ENCODE measurements at regions not wholly inside any gene's neighbourhood (a gene's known extent, or its start where the extent isn't known, plus 50 kb on each side); places are given as distances from the start of the nearest gene placed in this dataset.

GRCh38 chr4:24675721-24676389 is 91.5 kb upstream of the DHX15 start:
- peaks cover 0 to 7% of the 10 kb centered on the region in 2 donors for H3K9me3 ChIP-seq (ENCODE audit: control insufficient read depth in 2 of 2, insufficient read depth in 1 of 2, low read depth in 1 of 2, low read length in 1 of 2)
- 45 to 67% (median 58%) methylated on average over 2 of the region's 2 CpGs for WGBS, 3 donors
- DNase-seq (no peak), FAIRE-seq (no peak)
- no peaks in the 10 kb centered on the region for H3K4me1 ChIP-seq (ENCODE audit: control insufficient read depth in 3 of 3, insufficient read depth in 2 of 3, low read depth in 1 of 3, low read length in 2 of 3)
- no peak overlapping the region for H3K27ac ChIP-seq (ENCODE audit: low read depth in 1 of 3, low read length in 2 of 3)
- no peaks in the 10 kb centered on the region for H3K36me3 ChIP-seq (ENCODE audit: control insufficient read depth in 3 of 3, insufficient read depth in 2 of 3, low read depth in 1 of 3, low read length in 3 of 3)
- H3K4me3 ChIP-seq (ENCODE audit: low read depth in 1 of 3, low read length in 3 of 3): no peak overlapping the region
- H3K27me3 ChIP-seq (ENCODE audit: control insufficient read depth in 3 of 3, insufficient read depth in 3 of 3, low read length in 3 of 3): peaks cover 0 to 3% (median 0%) of the 10 kb centered on the region in 3 donors

- H3K27ac ChIP-seq (ENCODE audit: low read depth in 1 of 3, low read length in 2 of 3): no peak overlapping the region
- FAIRE-seq (no peak), DNase-seq (no peak)
- 64 to 66% (median 65%) methylated on average over 4 of the region's 4 CpGs for WGBS, 3 donors
- no peaks in the 10 kb centered on the region for H3K4me1 ChIP-seq (ENCODE audit: control insufficient read depth in 3 of 3, insufficient read depth in 2 of 3, low read depth in 1 of 3, low read length in 2 of 3)
- no peak overlapping the region for H3K4me3 ChIP-seq (ENCODE audit: low read depth in 1 of 3, low read length in 3 of 3)
- H3K9me3 ChIP-seq (ENCODE audit: control insufficient read depth in 2 of 2, insufficient read depth in 1 of 2, low read depth in 1 of 2, low read length in 1 of 2): peaks cover 0 to 7% of the 10 kb centered on the region in 2 donors
- peaks cover 0 to 5% (median 0%) of the 10 kb centered on the region in 3 donors for H3K27me3 ChIP-seq (ENCODE audit: control insufficient read depth in 3 of 3, insufficient read depth in 3 of 3, low read length in 3 of 3)
- no peaks in the 10 kb centered on the region for H3K36me3 ChIP-seq (ENCODE audit: control insufficient read depth in 3 of 3, insufficient read depth in 2 of 3, low read depth in 1 of 3, low read length in 3 of 3)
Observed at GRCh38 chr4:24677909-24678308, 93.6 kb upstream of the DHX15 start.

- 61 to 65% (median 62%) methylated on average over 9 of the region's 9 CpGs for WGBS, 3 donors
- FAIRE-seq: no peak
- no peak for DNase-seq
Observed at GRCh38 chr4:24680746-24681448, 96.5 kb upstream of the DHX15 start.

GRCh38 chr4:24683116-24683515 is 98.8 kb upstream of the DHX15 start:
- Histone ChIP-seq H3K9me3 (ENCODE audit: control insufficient read depth in 2 of 2, insufficient read depth in 1 of 2, low read depth in 1 of 2, low read length in 1 of 2) (no peaks in the 10 kb centered on the region), H3K4me3 (ENCODE audit: low read depth in 1 of 3, low read length in 3 of 3) (no peak overlapping the region), H3K27ac (ENCODE audit: low read depth in 1 of 3, low read length in 2 of 3) (no peak overlapping the region), H3K4me1 (ENCODE audit: control insufficient read depth in 3 of 3, insufficient read depth in 2 of 3, low read depth in 1 of 3, low read length in 2 of 3) (peaks cover 0 to 3% (median 0%) of the 10 kb centered on the region in 3 donors), H3K27me3 (ENCODE audit: control insufficient read depth in 3 of 3, insufficient read depth in 3 of 3, low read length in 3 of 3) (peaks cover 0 to 10% (median 0%) of the 10 kb centered on the region in 3 donors), H3K36me3 (ENCODE audit: control insufficient read depth in 3 of 3, insufficient read depth in 2 of 3, low read depth in 1 of 3, low read length in 3 of 3) (no peaks in the 10 kb centered on the region)
- DNase-seq (no peak), FAIRE-seq (no peak)
- WGBS, 3 donors: 57 to 62% (median 58%) methylated on average over 7 of the region's 7 CpGs

More at GRCh38 chr4:24680746-24681448, 96.5 kb upstream of the DHX15 start:
- H3K27ac ChIP-seq (ENCODE audit: low read depth in 1 of 3, low read length in 2 of 3): no peak overlapping the region
- H3K4me3 ChIP-seq (ENCODE audit: low read depth in 1 of 3, low read length in 3 of 3): no peak overlapping the region
- H3K27me3 ChIP-seq (ENCODE audit: control insufficient read depth in 3 of 3, insufficient read depth in 3 of 3, low read length in 3 of 3): peaks cover 0 to 5% (median 0%) of the 10 kb centered on the region in 3 donors
- H3K4me1 ChIP-seq (ENCODE audit: control insufficient read depth in 3 of 3, insufficient read depth in 2 of 3, low read depth in 1 of 3, low read length in 2 of 3): no peaks in the 10 kb centered on the region
- peaks cover 0 to 3% of the 10 kb centered on the region in 2 donors for H3K9me3 ChIP-seq (ENCODE audit: control insufficient read depth in 2 of 2, insufficient read depth in 1 of 2, low read depth in 1 of 2, low read length in 1 of 2)
- H3K36me3 ChIP-seq (ENCODE audit: control insufficient read depth in 3 of 3, insufficient read depth in 2 of 3, low read depth in 1 of 3, low read length in 3 of 3): no peaks in the 10 kb centered on the region

GRCh38 chr4:24686866-24687692 is 102.7 kb upstream of the DHX15 start:
- FAIRE-seq (no peak), DNase-seq (peak; percentile 30 to 48)
- Histone ChIP-seq H3K9me3 (ENCODE audit: control insufficient read depth in 2 of 2, insufficient read depth in 1 of 2, low read depth in 1 of 2, low read length in 1 of 2) (no peaks in the 10 kb centered on the region), H3K27me3 (ENCODE audit: control insufficient read depth in 3 of 3, insufficient read depth in 3 of 3, low read length in 3 of 3) (peaks cover 0 to 6% (median 0%) of the 10 kb centered on the region in 3 donors), H3K36me3 (ENCODE audit: control insufficient read depth in 3 of 3, insufficient read depth in 2 of 3, low read depth in 1 of 3, low read length in 3 of 3) (no peaks in the 10 kb centered on the region), H3K27ac (ENCODE audit: low read depth in 1 of 3, low read length in 2 of 3) (no peak overlapping the region), H3K4me3 (ENCODE audit: low read depth in 1 of 3, low read length in 3 of 3) (no peak overlapping the region), H3K4me1 (ENCODE audit: control insufficient read depth in 3 of 3, insufficient read depth in 2 of 3, low read depth in 1 of 3, low read length in 2 of 3) (peaks cover 0 to 3% (median 0%) of the 10 kb centered on the region in 3 donors)
- 27 to 36% (median 32%) methylated on average over 13 of the region's 13 CpGs for WGBS, 3 donors

- Histone ChIP-seq H3K27me3 (ENCODE audit: control insufficient read depth in 3 of 3, insufficient read depth in 3 of 3, low read length in 3 of 3) (peaks cover 0 to 4% (median 0%) of the 10 kb centered on the region in 3 donors), H3K9me3 (ENCODE audit: control insufficient read depth in 2 of 2, insufficient read depth in 1 of 2, low read depth in 1 of 2, low read length in 1 of 2) (peaks cover 0 to 5% of the 10 kb centered on the region in 2 donors), H3K4me1 (ENCODE audit: control insufficient read depth in 3 of 3, insufficient read depth in 2 of 3, low read depth in 1 of 3, low read length in 2 of 3) (peaks cover 0 to 3% (median 0%) of the 10 kb centered on the region in 3 donors), H3K27ac (ENCODE audit: low read depth in 1 of 3, low read length in 2 of 3) (no peak overlapping the region), H3K36me3 (ENCODE audit: control insufficient read depth in 3 of 3, insufficient read depth in 2 of 3, low read depth in 1 of 3, low read length in 3 of 3) (no peaks in the 10 kb centered on the region), H3K4me3 (ENCODE audit: low read depth in 1 of 3, low read length in 3 of 3) (no peak overlapping the region)
- DNase-seq (no peak), FAIRE-seq (no peak)
- 61 to 75% (median 70%) methylated on average over 3 of the region's 3 CpGs for WGBS, 3 donors
Observed at GRCh38 chr4:24688453-24688852, 104.1 kb upstream of the DHX15 start.

GRCh38 chr4:24689212-24689611 is 104.9 kb upstream of the DHX15 start:
- H3K9me3 ChIP-seq (ENCODE audit: control insufficient read depth in 2 of 2, insufficient read depth in 1 of 2, low read depth in 1 of 2, low read length in 1 of 2): peaks cover 0 to 5% of the 10 kb centered on the region in 2 donors
- peaks cover 0 to 4% (median 0%) of the 10 kb centered on the region in 3 donors for H3K27me3 ChIP-seq (ENCODE audit: control insufficient read depth in 3 of 3, insufficient read depth in 3 of 3, low read length in 3 of 3)
- no peak overlapping the region for H3K4me3 ChIP-seq (ENCODE audit: low read depth in 1 of 3, low read length in 3 of 3)
- no peak for FAIRE-seq
- H3K36me3 ChIP-seq (ENCODE audit: control insufficient read depth in 3 of 3, insufficient read depth in 2 of 3, low read depth in 1 of 3, low read length in 3 of 3): no peaks in the 10 kb centered on the region
- peaks cover 0 to 3% (median 0%) of the 10 kb centered on the region in 3 donors for H3K4me1 ChIP-seq (ENCODE audit: control insufficient read depth in 3 of 3, insufficient read depth in 2 of 3, low read depth in 1 of 3, low read length in 2 of 3)
- no peak overlapping the region for H3K27ac ChIP-seq (ENCODE audit: low read depth in 1 of 3, low read length in 2 of 3)
- DNase-seq: no peak
- 42 to 61% (median 54%) methylated on average over 1 of the region's 1 CpG for WGBS, 3 donors

GRCh38 chr4:24690436-24690835 is 104.9 kb upstream of the SOD3 start:
- Histone ChIP-seq H3K27me3 (ENCODE audit: control insufficient read depth in 3 of 3, insufficient read depth in 3 of 3, low read length in 3 of 3) (peaks cover 0 to 4% (median 0%) of the 10 kb centered on the region in 3 donors), H3K9me3 (ENCODE audit: control insufficient read depth in 2 of 2, insufficient read depth in 1 of 2, low read depth in 1 of 2, low read length in 1 of 2) (peaks cover 0 to 5% of the 10 kb centered on the region in 2 donors), H3K4me1 (ENCODE audit: control insufficient read depth in 3 of 3, insufficient read depth in 2 of 3, low read depth in 1 of 3, low read length in 2 of 3) (peaks cover 0 to 3% (median 0%) of the 10 kb centered on the region in 3 donors), H3K27ac (ENCODE audit: low read depth in 1 of 3, low read length in 2 of 3) (no peak overlapping the region), H3K36me3 (ENCODE audit: control insufficient read depth in 3 of 3, insufficient read depth in 2 of 3, low read depth in 1 of 3, low read length in 3 of 3) (no peaks in the 10 kb centered on the region), H3K4me3 (ENCODE audit: low read depth in 1 of 3, low read length in 3 of 3) (no peak overlapping the region)
- WGBS, 3 donors: 75 to 84% (median 83%) methylated on average over 2 of the region's 2 CpGs
- FAIRE-seq (no peak), DNase-seq (no peak)

All from small intestine (tissue), 7 donors.